Urothelium cell line (cell line): ENCODE measurements at regions not wholly inside any gene's neighbourhood (a gene's known extent, or its start where the extent isn't known, plus 50 kb on each side); places are given as distances from the start of the nearest gene placed in this dataset.
"Not testable (repeated sequence)": the region's sequence is repeated elsewhere in the genome, so short reads cannot be mapped to it uniquely, and the experiment has no call there.

Experiments used
- DNase-seq: peaks from one replicate; pipeline ENCODE4 v3.0.0; 2011; ENCODE audit warnings: low spot score, mixed read lengths
- FAIRE-seq: peaks from 2 replicates; lab custom pipeline; 2011; peaks lifted over from hg19 to GRCh38; lab: Jason Lieb, UNC

- no peak for FAIRE-seq
- DNase-seq = no peak
Measured at GRCh38 chr4:20124317-20125026, 127.2 kb upstream of the SLIT2 start.

- DNase-seq (no peak), FAIRE-seq (no peak)
Measured at GRCh38 chr4:20122198-20122988, 129.3 kb upstream of the SLIT2 start.

DNA sequence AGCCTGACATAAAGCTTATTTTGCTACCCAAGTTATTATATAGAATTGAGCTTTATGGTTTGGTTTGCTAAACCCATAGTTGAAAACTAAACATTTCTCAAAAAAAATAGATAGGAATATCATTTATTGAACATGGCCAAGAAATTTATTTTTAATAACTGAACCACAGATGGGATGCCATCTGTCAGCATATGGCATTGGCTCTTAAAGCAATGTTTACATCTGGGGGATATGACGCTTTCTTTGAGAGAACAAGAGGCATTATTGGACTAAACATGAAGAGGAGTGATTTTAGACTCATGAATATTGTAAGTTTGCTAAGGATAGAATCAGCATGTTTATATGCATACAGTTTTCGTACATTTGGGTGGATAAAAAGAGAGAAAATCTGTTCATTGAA is 132.6 kb upstream of the SLIT2 start:
- FAIRE-seq = no peak
- DNase-seq = no peak

DNA sequence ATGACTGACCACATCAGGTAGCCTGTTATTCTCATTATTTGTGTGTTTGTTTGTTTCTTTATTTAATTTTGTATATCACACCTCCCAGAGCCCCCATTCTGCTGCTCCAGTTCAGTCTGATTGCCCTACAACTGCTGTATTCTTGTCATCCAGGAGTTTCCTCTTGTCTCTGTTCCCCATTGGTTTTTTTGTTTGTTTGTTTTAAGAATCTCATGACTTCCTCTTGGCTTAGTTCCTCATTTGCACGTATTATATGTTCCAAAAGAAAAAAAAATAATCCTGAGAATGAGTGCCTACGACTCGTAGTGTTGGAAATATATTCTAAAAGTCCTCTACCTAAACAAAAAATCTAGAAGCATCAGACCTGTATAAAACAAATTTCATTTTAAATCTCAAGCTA is 142.3 kb upstream of the SLIT2 start:
- FAIRE-seq (no peak), DNase-seq (no peak)

GRCh38 chr4:20106921-20107320 is 144.8 kb upstream of the SLIT2 start:
- DNase-seq = no peak
- no peak for FAIRE-seq

DNA sequence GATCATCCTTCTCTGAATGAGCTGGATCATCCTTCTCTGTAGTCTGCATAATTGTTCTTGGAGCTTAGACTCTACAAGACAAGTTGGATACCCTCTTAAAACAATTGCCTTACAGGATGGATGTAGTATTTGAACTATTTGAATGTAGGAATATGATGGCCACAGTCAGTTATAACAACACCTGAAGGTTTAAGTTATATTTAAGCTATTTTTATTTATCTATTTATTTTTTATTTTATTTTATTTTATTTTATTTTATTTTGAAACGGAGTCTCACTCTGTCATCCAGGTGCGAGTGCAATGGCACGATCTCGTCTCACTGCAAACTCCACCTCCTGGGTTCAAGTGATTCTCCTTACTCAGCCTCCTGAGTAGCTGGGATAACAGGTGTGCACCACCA is 149.9 kb upstream of the SLIT2 start:
- FAIRE-seq = no peak

DNA sequence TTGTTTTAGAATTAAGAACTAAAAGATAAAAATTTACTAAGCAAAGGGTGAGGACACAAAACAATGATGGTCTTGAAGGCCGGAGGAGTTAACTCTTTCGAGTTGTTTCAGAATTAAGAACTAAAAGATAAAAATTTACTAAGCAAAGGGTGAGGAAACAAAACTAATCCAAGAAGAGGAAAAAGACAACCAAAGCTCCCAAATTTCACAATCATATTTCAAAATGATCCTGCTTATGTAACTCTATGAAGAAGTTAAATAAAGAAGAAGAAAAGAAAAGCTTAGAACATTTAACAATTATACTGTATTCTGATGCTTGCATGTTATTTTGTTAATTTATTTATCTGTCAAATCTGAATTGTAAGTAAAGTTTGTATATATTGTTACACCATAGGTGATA is 154.8 kb upstream of the SLIT2 start:
- FAIRE-seq = no peak
- no peak for DNase-seq

More for the DNA sequence above, 149.9 kb upstream of the SLIT2 start:
- DNase-seq = no peak

- DNase-seq (no peak), FAIRE-seq (no peak)
Measured at GRCh38 chr4:20095805-20096541, 155.7 kb upstream of the SLIT2 start.

GRCh38 chr4:20091781-20092180 is 159.9 kb upstream of the SLIT2 start:
- FAIRE-seq = no peak
- no peak for DNase-seq

DNA sequence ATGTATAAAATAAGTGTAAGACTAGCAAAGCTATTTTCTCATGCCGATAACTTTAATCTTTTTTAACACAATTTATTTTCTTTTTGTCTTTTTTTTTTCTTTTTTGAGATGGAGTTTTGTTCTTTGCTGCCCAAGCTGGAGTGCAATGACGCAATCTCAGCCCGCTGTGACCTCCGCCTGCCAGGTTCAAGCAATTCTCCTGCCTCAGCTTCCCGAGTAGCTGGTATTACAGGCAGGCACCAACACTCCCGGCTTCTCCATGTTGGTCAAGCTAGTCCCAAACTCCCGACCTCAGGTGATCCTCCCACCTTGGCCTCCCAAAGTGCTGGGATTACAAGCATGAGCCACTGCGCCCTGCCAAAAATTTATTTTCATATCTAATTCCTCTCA is 164.2 kb upstream of the SLIT2 start:
- DNase-seq (no peak), FAIRE-seq (no peak)

DNA sequence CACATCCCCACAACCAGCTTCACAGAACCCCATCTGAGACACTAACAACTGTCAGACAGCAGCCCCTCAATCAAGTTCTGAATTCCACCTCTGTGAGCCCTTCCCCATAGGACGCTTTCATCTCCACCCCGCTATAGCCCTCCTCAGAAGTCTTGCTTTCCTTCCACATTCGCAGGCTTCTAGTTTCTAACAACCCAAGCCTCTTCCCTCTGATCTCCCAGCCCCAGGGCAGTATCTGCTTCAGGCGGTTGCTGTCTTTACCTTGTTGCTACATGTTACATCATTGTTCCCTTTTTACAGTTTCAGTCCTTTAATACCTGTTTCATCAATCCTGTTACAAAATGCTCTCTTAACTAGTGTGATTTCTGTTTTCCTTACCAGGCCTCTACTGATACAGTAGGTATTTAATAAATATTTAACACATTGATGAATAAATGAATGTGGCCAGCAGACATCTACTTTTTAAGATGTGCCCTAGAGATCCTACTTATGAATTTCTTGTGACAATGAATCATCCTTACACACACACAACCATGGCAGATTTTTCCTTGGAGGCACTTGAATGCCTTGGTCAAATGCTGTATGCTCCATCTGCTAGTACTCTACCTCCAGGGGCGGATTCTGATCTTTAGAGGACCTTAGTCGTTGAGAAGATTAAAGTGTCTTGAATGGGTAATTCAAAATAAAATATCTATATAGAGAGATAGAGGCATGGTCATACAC is 164.7 kb upstream of the SLIT2 start:
- FAIRE-seq (no peak), DNase-seq (no peak)

DNA sequence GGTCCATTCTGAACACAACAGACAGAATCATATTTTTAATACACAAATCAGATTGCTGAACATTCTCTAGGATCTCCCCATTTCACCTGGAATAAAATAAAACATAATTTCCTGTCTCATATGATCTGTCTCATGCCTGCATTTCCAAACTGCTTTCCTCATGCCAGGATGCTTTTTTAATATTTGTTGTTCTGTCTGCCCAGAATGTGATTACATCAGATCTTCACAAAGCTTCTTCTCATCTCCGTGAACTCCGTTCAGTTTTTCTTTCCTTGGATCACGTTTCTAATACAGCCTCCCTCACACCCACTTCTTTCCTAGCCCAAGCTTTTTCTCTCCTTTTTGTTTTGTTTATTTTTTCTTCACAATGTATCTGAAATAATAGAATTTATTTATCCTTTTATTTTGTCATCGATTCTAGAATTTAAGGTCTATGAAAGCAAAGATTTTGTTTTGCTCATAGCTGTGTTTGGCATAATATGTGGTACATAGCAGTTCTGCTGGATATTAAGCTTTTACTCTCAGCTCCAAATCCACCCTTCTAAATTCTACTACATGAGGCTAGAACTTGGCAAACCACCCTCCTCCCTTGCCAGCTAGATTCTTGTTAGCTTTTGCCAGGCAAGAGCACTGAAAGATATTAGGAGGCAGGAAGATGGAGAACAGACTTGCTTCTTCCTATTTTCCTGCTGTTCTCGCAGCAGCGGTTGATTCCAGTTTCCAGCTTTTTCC is 165.5 kb upstream of the SLIT2 start:
- DNase-seq = no peak

DNA sequence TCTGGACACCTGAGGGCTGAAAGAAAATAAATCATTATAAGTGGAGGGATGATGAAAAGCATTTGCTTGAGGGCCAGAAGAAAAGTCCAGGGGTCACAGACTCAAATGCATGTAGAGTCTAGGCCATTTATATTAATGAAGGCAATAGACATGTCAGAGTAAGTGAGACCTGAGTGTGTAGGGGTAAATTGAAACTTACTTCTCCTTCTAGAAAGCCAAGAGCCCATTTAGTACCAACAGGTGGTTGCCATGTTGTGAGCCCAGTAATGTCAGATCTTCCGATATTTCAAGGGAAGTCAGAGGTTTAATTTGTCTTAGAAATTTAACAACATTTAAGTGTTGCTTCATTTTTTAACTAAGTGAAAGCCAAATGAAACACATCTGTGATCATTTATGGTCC is 166.1 kb upstream of the SLIT2 start:
- FAIRE-seq = no peak
- no peak for DNase-seq

More for the DNA sequence above, 165.5 kb upstream of the SLIT2 start:
- FAIRE-seq = no peak

DNA sequence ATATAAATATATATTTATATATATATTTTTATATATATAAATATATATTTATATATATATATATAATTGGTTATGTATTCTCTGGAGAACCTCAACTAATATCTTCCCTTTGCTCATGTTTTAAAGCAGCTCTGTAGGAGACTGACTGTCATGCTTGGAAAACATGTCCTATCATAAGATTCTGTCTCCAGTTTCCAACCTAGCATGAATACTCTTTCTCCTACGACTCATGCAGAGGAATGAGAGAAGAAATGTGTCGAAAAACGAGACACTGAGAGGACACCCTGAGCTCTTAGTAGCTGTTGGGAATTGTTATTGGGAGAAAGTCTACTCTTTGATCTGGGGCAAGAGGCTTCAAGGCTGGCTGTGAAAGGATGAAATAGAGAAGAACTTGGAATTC is 166.5 kb upstream of the SLIT2 start:
- FAIRE-seq = no peak
- DNase-seq = no peak

DNA sequence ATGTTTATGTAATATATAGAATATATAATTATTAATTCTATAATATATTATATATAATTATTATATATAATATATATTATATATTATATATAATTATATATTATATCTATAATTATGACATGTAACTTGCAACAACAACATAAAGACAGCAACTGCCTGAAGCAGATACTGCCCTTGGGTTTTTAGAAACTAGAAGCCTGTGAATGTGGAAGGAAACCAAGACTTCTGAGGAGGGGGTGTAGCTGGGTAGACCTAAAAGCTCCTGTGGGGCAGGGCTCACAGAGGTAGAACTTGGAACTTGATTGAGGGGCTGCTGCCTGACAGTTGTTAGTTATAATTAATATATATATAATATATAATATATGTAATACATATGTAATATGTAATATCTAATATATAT is 167.2 kb upstream of the SLIT2 start:
- DNase-seq = no peak
- FAIRE-seq = no peak

- FAIRE-seq (no peak), DNase-seq (no peak)
Measured at GRCh38 chr4:20078644-20079043, 173.1 kb upstream of the SLIT2 start.

GRCh38 chr4:20075248-20075871 is 176.3 kb upstream of the SLIT2 start:
- DNase-seq = no peak

GRCh38 chr4:20074450-20074849 is 177.3 kb upstream of the SLIT2 start:
- no peak for FAIRE-seq

More at GRCh38 chr4:20075248-20075871, 176.3 kb upstream of the SLIT2 start:
- FAIRE-seq = no peak

GRCh38 chr4:20065952-20066351 is 185.8 kb upstream of the SLIT2 start:
- no peak for FAIRE-seq

More at GRCh38 chr4:20074450-20074849, 177.3 kb upstream of the SLIT2 start:
- DNase-seq = no peak

DNA sequence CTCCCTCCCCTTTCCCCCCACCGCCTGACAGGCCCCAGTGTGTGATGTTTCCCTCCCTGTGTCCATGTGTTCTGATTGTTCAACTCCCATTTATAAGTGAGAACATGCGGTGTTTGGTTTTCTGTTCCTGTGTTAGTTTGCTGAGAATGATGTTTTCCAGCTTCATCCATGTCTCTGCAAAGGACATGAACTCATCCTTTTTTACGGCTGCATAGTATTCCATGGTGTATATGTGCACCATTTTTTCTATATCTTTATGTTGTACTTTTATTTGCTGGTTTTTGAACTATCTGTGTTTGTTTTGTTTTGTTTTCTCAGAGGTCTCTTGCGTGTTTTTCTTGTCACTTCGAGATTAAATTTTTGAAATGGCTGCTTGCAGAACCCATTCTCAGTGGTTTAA is 188.8 kb upstream of the SLIT2 start:
- DNase-seq, FAIRE-seq: not testable (repeated sequence)

More at GRCh38 chr4:20065952-20066351, 185.8 kb upstream of the SLIT2 start:
- DNase-seq = no peak
